Tongue (tissue), 1 donor: ENCODE measurements at regions not wholly inside any gene's neighbourhood (a gene's known extent, or its start where the extent isn't known, plus 50 kb on each side); places are given as distances from the start of the nearest gene placed in this dataset.
"Not testable (repeated sequence)": the region's sequence is repeated elsewhere in the genome, so short reads cannot be mapped to it uniquely, and the experiment has no call there.

Source experiments
- DNase-seq: peaks from one replicate; pipeline ENCODE4 v3.0.0-alpha.2; 2015

- DNase-seq = peak; percentile 57
Measured at GRCh38 chr2:90226465-90227072, 1535.1 kb downstream of the RPIA start.

GRCh38 chr2:90231199-90231598 is 1539.7 kb downstream of the RPIA start:
- DNase-seq = not testable (repeated sequence)

GRCh38 chr2:90235452-90235851 is 1544.0 kb downstream of the RPIA start:
- DNase-seq = not testable (repeated sequence)

- peak; percentile 52 for DNase-seq
Measured at GRCh38 chr2:90237923-90238361, 1546.5 kb downstream of the RPIA start.

- DNase-seq = not testable (repeated sequence)
Measured at GRCh38 chr2:90238505-90239230, 1547.2 kb downstream of the RPIA start.

GRCh38 chr2:90239769-90240168 is 1548.3 kb downstream of the RPIA start:
- DNase-seq = not testable (repeated sequence)

- DNase-seq = not testable (repeated sequence)
Measured at GRCh38 chr2:90244902-90245765, 1553.7 kb downstream of the RPIA start.

- not testable (repeated sequence) for DNase-seq
Measured at GRCh38 chr2:90248400-90248799, 1556.9 kb downstream of the RPIA start.

GRCh38 chr2:90250350-90250749 is 1558.9 kb downstream of the RPIA start:
- DNase-seq = not testable (repeated sequence)

- DNase-seq = not testable (repeated sequence)
Measured at GRCh38 chr2:90251576-90251975, 1560.1 kb downstream of the RPIA start.

- not testable (repeated sequence) for DNase-seq
Measured at GRCh38 chr2:90253306-90253705, 1561.8 kb downstream of the RPIA start.

GRCh38 chr2:90266888-90267287 is 1575.4 kb downstream of the RPIA start:
- DNase-seq = not testable (repeated sequence)

- not testable (repeated sequence) for DNase-seq
Measured at GRCh38 chr2:90287751-90288150, 1596.3 kb downstream of the RPIA start.

- not testable (repeated sequence) for DNase-seq
Measured at GRCh38 chr2:90288396-90288795, 1596.9 kb downstream of the RPIA start.

- not testable (repeated sequence) for DNase-seq
Measured at GRCh38 chr2:90289291-90289980, 1598.0 kb downstream of the RPIA start.

- not testable (repeated sequence) for DNase-seq
Measured at GRCh38 chr2:90290701-90291100, 1599.2 kb downstream of the RPIA start.

GRCh38 chr2:90291168-90291883 is 1599.9 kb downstream of the RPIA start:
- DNase-seq = not testable (repeated sequence)

- not testable (repeated sequence) for DNase-seq
Measured at GRCh38 chr2:90291934-90292333, 1600.5 kb downstream of the RPIA start.

- not testable (repeated sequence) for DNase-seq
Measured at GRCh38 chr2:90292451-90292850, 1601.0 kb downstream of the RPIA start.

- not testable (repeated sequence) for DNase-seq
Measured at GRCh38 chr2:90293224-90293623, 1601.8 kb downstream of the RPIA start.

- not testable (repeated sequence) for DNase-seq
Measured at GRCh38 chr2:90293806-90294205, 1602.3 kb downstream of the RPIA start.
